ENCODE measurements at regions not wholly inside any gene's neighbourhood (a gene's known extent, or its start where the extent isn't known, plus 50 kb on each side); places are given as distances from the start of the nearest gene placed in this dataset.

GRCh38 chr18:41128545-41128944 lies 826.5 kb upstream of the PIK3C3 start:
- intact Hi-C loops (cut with DNase I; ENCODE audit: low total_unique reads): no loop called here
- Histone ChIP-seq H3K4me3 (no peak overlapping the region), H3K4me1 (no peaks in the 10 kb centered on the region), H3K9me3 (no peaks in the 10 kb centered on the region), H3K27me3 (no peaks in the 10 kb centered on the region), H3K27ac (no peak overlapping the region), H3K36me3 (no peaks in the 10 kb centered on the region)
- no peak for TF ChIP-seq POLR2AphosphoS5 (IDR thresholded peaks at IDR 0.05)
- no peak for TF ChIP-seq CTCF (IDR thresholded peaks at IDR 0.05)
- no peak for TF ChIP-seq POLR2A (IDR thresholded peaks at IDR 0.05)
- DNase-seq (ENCODE audit: low spot score in 2 of 2): no peak

GRCh38 chr18:41128126-41128525 lies 826.9 kb upstream of the PIK3C3 start:
- TF ChIP-seq CTCF (IDR thresholded peaks at IDR 0.05): no peak
- no peak for TF ChIP-seq POLR2AphosphoS5 (IDR thresholded peaks at IDR 0.05)
- no peak for TF ChIP-seq POLR2A (IDR thresholded peaks at IDR 0.05)
- H3K36me3 ChIP-seq: no peaks in the 10 kb centered on the region
- H3K27ac ChIP-seq: no peak overlapping the region
- no peak overlapping the region for H3K4me3 ChIP-seq
- intact Hi-C loops (cut with DNase I; ENCODE audit: low total_unique reads): no loop called here
- no peaks in the 10 kb centered on the region for H3K4me1 ChIP-seq
- no peak for DNase-seq (ENCODE audit: low spot score in 2 of 2)
- H3K9me3 ChIP-seq: no peaks in the 10 kb centered on the region
- H3K27me3 ChIP-seq: no peaks in the 10 kb centered on the region

- H3K36me3 ChIP-seq: no peaks in the 10 kb centered on the region
- intact Hi-C loops (cut with DNase I; ENCODE audit: low total_unique reads): no loop called here
- H3K9me3 ChIP-seq: no peaks in the 10 kb centered on the region
- H3K4me3 ChIP-seq: no peak overlapping the region
- no peaks in the 10 kb centered on the region for H3K4me1 ChIP-seq
- no peak overlapping the region for H3K27ac ChIP-seq
- DNase-seq (ENCODE audit: low spot score in 2 of 2): no peak
- H3K27me3 ChIP-seq: no peaks in the 10 kb centered on the region
- TF ChIP-seq POLR2AphosphoS5 (IDR thresholded peaks at IDR 0.05) (no peak), POLR2A (IDR thresholded peaks at IDR 0.05) (no peak), CTCF (IDR thresholded peaks at IDR 0.05) (no peak)
Observed at GRCh38 chr18:41126541-41127235, 828.3 kb upstream of the PIK3C3 start.

- Histone ChIP-seq H3K36me3 (no peaks in the 10 kb centered on the region), H3K27me3 (no peaks in the 10 kb centered on the region), H3K27ac (no peak overlapping the region), H3K4me1 (no peaks in the 10 kb centered on the region), H3K4me3 (no peak overlapping the region), H3K9me3 (no peaks in the 10 kb centered on the region)
- no peak for TF ChIP-seq CTCF (IDR thresholded peaks at IDR 0.05)
- TF ChIP-seq POLR2AphosphoS5 (IDR thresholded peaks at IDR 0.05): no peak
- intact Hi-C loops (cut with DNase I; ENCODE audit: low total_unique reads): no loop called here
- DNase-seq (ENCODE audit: low spot score in 2 of 2): no peak
Observed at GRCh38 chr18:41121116-41121826, 833.8 kb upstream of the PIK3C3 start.

GRCh38 chr18:41119031-41119430 lies 836.0 kb upstream of the PIK3C3 start:
- H3K4me1 ChIP-seq: no peaks in the 10 kb centered on the region
- no peak for DNase-seq (ENCODE audit: low spot score in 2 of 2)
- TF ChIP-seq POLR2AphosphoS5 (IDR thresholded peaks at IDR 0.05) (no peak), POLR2A (IDR thresholded peaks at IDR 0.05) (no peak), CTCF (IDR thresholded peaks at IDR 0.05) (no peak)
- no peak overlapping the region for H3K4me3 ChIP-seq
- intact Hi-C loops (cut with DNase I; ENCODE audit: low total_unique reads): no loop called here
- H3K27me3 ChIP-seq: no peaks in the 10 kb centered on the region
- no peaks in the 10 kb centered on the region for H3K36me3 ChIP-seq
- H3K9me3 ChIP-seq: no peaks in the 10 kb centered on the region
- no peak overlapping the region for H3K27ac ChIP-seq
